RWPE2 (cell line): ENCODE measurements at regions not wholly inside any gene's neighbourhood (a gene's known extent, or its start where the extent isn't known, plus 50 kb on each side); places are given as distances from the start of the nearest gene placed in this dataset.

ENCODE experiments used
- ATAC-seq: fragments of 200-7000 bp; cut with Tn5 transposase; 3 replicates; pipeline ENCODE4 v1.9.1; 2021; ENCODE audit warnings: low read depth
- DNase-seq: peaks from one replicate; pipeline ENCODE4 v3.0.0-alpha.2; 2020; ENCODE audit warnings: low spot score
- H3K27ac ChIP-seq: fragments of 450-650 bp; 2 replicates; pipeline ENCODE4 v1.5.1; 2017; ENCODE audit warnings: mild to moderate bottlenecking; ENCODE audit not compliant: poor library complexity, severe bottlenecking
- H3K27me3 ChIP-seq: fragments of 250-450 bp; sonication (Bioruptor Pico); 2 replicates; pipeline ENCODE4 v1.5.1; 2021; ENCODE audit warnings: mild to moderate bottlenecking, moderate library complexity; ENCODE audit not compliant: insufficient read depth, poor library complexity, severe bottlenecking
- H3K36me3 ChIP-seq: fragments of 250-450 bp; sonication (Bioruptor Pico); 2 replicates; pipeline ENCODE4 v1.5.1; 2020; ENCODE audit warnings: low read depth, mild to moderate bottlenecking, moderate library complexity
- H3K4me1 ChIP-seq: fragments of 250-450 bp; sonication (Bioruptor Pico); 2 replicates; pipeline ENCODE4 v1.5.1; 2021; ENCODE audit warnings: mild to moderate bottlenecking, moderate library complexity; ENCODE audit not compliant: insufficient read depth, poor library complexity, severe bottlenecking
- H3K4me3 ChIP-seq: fragments of 250-450 bp; sonication (Bioruptor Pico); 2 replicates; pipeline ENCODE4 v1.5.1; 2021; ENCODE audit warnings: mild to moderate bottlenecking, moderate library complexity; ENCODE audit not compliant: severe bottlenecking
- H3K9me3 ChIP-seq: fragments of 250-450 bp; sonication (Bioruptor Pico); 2 replicates; pipeline ENCODE4 v1.5.1; 2021; ENCODE audit warnings: mild to moderate bottlenecking, moderate library complexity; ENCODE audit not compliant: severe bottlenecking
- TF ChIP-seq, protein P1 (sequence below): fragments of 450-650 bp; IDR thresholded peaks from one replicate; pipeline ENCODE4 v1.5.1; 2017; ENCODE audit warnings: mild to moderate bottlenecking, moderate library complexity; ENCODE audit not compliant: poor library complexity, severe bottlenecking

DNA sequence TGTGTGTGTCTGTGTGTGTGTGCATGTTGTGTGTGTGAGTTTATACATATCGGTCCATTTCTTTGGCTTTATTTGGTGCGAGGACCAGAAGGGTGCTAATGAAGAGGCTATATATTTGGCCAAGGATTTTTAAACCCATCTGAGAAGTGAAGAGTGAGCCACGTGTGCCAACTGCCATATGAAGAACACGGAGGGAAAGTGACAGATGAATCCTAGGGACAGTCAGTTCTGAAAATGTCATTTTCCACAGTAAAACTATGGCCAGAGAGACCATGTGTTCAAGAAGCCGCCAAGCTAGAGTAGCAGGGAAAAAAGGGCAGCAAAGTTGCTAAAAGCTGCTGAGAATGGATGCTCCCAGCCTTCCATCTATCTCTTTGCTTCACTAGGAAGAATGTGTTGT lies 297.3 kb upstream of the LMCD1 start:
- H3K27ac ChIP-seq: peak overlapping the region; percentile 12
- no peak for DNase-seq
- H3K27me3 ChIP-seq: no peaks in the 10 kb centered on the region
- no peaks in the 10 kb centered on the region for H3K4me1 ChIP-seq
- no peaks in the 10 kb centered on the region for H3K9me3 ChIP-seq
- H3K4me3 ChIP-seq: no peak overlapping the region
- TF ChIP-seq, protein P1, sequence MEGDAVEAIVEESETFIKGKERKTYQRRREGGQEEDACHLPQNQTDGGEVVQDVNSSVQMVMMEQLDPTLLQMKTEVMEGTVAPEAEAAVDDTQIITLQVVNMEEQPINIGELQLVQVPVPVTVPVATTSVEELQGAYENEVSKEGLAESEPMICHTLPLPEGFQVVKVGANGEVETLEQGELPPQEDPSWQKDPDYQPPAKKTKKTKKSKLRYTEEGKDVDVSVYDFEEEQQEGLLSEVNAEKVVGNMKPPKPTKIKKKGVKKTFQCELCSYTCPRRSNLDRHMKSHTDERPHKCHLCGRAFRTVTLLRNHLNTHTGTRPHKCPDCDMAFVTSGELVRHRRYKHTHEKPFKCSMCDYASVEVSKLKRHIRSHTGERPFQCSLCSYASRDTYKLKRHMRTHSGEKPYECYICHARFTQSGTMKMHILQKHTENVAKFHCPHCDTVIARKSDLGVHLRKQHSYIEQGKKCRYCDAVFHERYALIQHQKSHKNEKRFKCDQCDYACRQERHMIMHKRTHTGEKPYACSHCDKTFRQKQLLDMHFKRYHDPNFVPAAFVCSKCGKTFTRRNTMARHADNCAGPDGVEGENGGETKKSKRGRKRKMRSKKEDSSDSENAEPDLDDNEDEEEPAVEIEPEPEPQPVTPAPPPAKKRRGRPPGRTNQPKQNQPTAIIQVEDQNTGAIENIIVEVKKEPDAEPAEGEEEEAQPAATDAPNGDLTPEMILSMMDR: no peak
- H3K36me3 ChIP-seq: no peaks in the 10 kb centered on the region
- no peak for ATAC-seq

DNA sequence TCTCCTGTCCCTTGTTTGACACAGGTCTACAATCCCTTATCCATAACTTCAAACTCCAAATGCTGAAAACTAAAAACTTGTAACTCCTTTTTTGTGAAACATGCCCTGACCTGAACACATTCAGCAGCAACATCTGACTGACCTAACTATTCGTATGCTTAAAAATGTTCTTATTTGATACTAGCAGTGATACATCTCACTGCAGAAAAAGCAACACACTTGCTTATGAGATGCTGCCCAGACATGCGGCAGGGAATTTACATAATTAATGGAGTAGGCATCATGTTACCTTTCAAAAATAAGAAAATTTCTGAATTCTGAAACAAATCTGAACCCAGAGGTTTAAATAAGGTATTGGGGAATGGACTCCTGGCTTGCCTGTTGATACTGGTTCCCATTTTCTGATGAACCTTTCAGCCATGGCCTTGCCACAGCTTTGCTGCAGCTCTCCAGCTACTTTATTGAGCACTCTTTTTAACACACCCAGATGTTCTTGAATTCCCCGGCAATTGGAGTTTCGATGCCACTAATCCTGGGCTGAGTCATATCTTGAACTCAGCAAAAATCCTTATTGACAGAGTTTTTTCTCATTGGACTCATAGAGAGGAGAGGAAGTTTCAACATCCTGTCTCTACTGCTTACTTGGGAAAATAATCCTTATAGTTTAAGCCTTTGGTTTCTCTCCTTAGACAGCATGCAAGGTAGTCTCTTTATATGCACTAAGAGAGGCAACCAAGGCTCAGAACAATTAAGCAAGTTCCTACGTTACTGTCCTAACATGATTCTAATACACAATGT lies 296.6 kb upstream of the LMCD1 start:
- H3K9me3 ChIP-seq: no peaks in the 10 kb centered on the region
- no peak overlapping the region for H3K4me3 ChIP-seq
- no peaks in the 10 kb centered on the region for H3K4me1 ChIP-seq
- peak overlapping the region; percentile 12 for H3K27ac ChIP-seq
- no peaks in the 10 kb centered on the region for H3K27me3 ChIP-seq
- TF ChIP-seq, protein P1: no peak
- ATAC-seq: peak; percentile 80
- no peak for DNase-seq
- no peaks in the 10 kb centered on the region for H3K36me3 ChIP-seq

- Histone ChIP-seq H3K27ac (peak overlapping the region; percentile 12), H3K27me3 (no peaks in the 10 kb centered on the region), H3K9me3 (no peaks in the 10 kb centered on the region), H3K4me3 (no peak overlapping the region), H3K4me1 (no peaks in the 10 kb centered on the region), H3K36me3 (no peaks in the 10 kb centered on the region)
- TF ChIP-seq, protein P1: no peak
- ATAC-seq (no peak), DNase-seq (no peak)
Observed at GRCh38 chr3:8205881-8206280, 295.7 kb upstream of the LMCD1 start.

GRCh38 chr3:8206971-8207617 lies 294.5 kb upstream of the LMCD1 start:
- Histone ChIP-seq H3K27ac (no peak overlapping the region), H3K27me3 (no peaks in the 10 kb centered on the region), H3K36me3 (no peaks in the 10 kb centered on the region), H3K9me3 (no peaks in the 10 kb centered on the region), H3K4me1 (no peaks in the 10 kb centered on the region), H3K4me3 (no peak overlapping the region)
- TF ChIP-seq, protein P1: no peak
- DNase-seq: no peak
- ATAC-seq: no peak
